Sigmoid colon (tissue), 6 donors: ENCODE measurements at regions not wholly inside any gene's neighbourhood (a gene's known extent, or its start where the extent isn't known, plus 50 kb on each side); places are given as distances from the start of the nearest gene placed in this dataset.
"Not testable (repeated sequence)": the region's sequence is repeated elsewhere in the genome, so short reads cannot be mapped to it uniquely, and the experiment has no call there.

Experiments used
- DNase-seq: peaks from one replicate; pipeline ENCODE4 v3.0.0-alpha.2; 2019
- H3K27ac ChIP-seq, 4 donors: fragments of 200-600 bp; sonication (generic); one replicate each; pipeline ENCODE4 v1.5.1; 2016 to 2019; ENCODE audit warnings: mild to moderate bottlenecking in 1 of 4
- H3K27me3 ChIP-seq, 3 donors: fragments of 200-600 bp; sonication (generic); one replicate each; pipeline ENCODE4 v1.5.1; 2019; ENCODE audit warnings: mild to moderate bottlenecking in 1 of 3
- H3K36me3 ChIP-seq, 4 donors: fragments of 200-600 bp; sonication (generic); one replicate each; pipeline ENCODE4 v1.5.1; 2016 to 2019
- H3K4me1 ChIP-seq, 4 donors: fragments of 200-600 bp; sonication (generic); one replicate each; pipeline ENCODE4 v1.5.1; 2017 to 2019
- H3K4me3 ChIP-seq, 4 donors: fragments of 200-600 bp; sonication (generic); one replicate each; pipeline ENCODE4 v1.5.1; 2017 to 2019; ENCODE audit warnings: mild to moderate bottlenecking in 2 of 4, moderate library complexity in 1 of 4
- H3K9me3 ChIP-seq, 4 donors: fragments of 200-600 bp in 3 of 4; sonication (generic) in 3 of 4; one replicate each; pipeline versions ENCODE4 v1.5.1 to v1.6.1; 2013 to 2019
- EP300 ChIP-seq, 4 donors: sonication (generic); formaldehyde crosslinking; IDR thresholded peaks; one replicate each; pipeline ENCODE4 v1.6.1; 2017; ENCODE audit warnings: antibody characterized with exemption in 4 of 4
- POLR2A ChIP-seq, 2 donors: fragments of 450-650 bp; IDR thresholded peaks; one replicate each; pipeline ENCODE4 v1.6.1; 2016; ENCODE audit warnings: antibody characterized with exemption in 2 of 2, mild to moderate bottlenecking in 2 of 2, moderate library complexity in 2 of 2
- POLR2AphosphoS5 ChIP-seq, 4 donors: sonication (generic); formaldehyde crosslinking; IDR thresholded peaks; one replicate each; pipeline ENCODE4 v1.6.1; 2017; ENCODE audit warnings: antibody characterized with exemption in 4 of 4
- WGBS, 2 donors: extraction: QIAGEN DNeasy Blood & Tissue Kit; methylation state at CpG; one replicate each; pipeline ENCODE4 v1.1.7; 2013; 5-methylcytosine and 5-hydroxymethylcytosine counted together
- intact Hi-C: fragments of 100-400 bp; cut with DNase I; formaldehyde crosslinking; loops from one replicate; pipeline ENCODE4 v1.15.1; 2023
- TF ChIP-seq, protein P1 (sequence below), 4 experiments: fragments of 450-650 bp in 3 of 4; fragments of 200-600 bp in 1 of 4; IDR thresholded peaks; one replicate each; pipeline ENCODE4 v1.5.1; 2016 to 2019; ENCODE audit warnings: antibody characterized with exemption in 4 of 4, mild to moderate bottlenecking in 3 of 4, moderate library complexity in 2 of 4
- donor health status: healthy with polysubstance abuse.
- donor health status: healthy.

DNA sequence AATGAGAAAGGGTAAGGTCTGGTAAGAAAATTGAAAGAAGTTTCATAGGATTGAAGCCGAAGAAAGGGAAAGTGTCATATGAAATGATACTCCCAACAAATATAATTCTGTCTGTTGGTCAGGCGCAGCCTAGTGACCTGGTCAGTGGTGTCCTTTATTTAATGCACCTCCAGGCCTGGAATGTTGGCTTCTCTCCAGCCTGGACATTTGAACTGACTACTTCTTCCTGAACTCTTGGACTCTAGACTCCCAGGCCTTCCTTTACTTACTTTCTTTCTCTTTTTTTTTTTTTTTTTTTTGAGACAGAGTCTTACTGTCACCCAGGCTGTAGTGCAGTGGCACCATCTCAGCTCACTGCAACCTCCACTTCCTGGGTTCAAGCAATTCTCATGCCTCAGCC lies 1381.5 kb upstream of the WWC1 start:
- WGBS, 2 donors, result 91 to 98% methylated on average over 2 of the region's 2 CpGs
- TF ChIP-seq POLR2AphosphoS5 (IDR thresholded peaks at IDR 0.05), result no peak
- TF ChIP-seq POLR2A (IDR thresholded peaks at IDR 0.05), result no peak
- TF ChIP-seq, protein P1, sequence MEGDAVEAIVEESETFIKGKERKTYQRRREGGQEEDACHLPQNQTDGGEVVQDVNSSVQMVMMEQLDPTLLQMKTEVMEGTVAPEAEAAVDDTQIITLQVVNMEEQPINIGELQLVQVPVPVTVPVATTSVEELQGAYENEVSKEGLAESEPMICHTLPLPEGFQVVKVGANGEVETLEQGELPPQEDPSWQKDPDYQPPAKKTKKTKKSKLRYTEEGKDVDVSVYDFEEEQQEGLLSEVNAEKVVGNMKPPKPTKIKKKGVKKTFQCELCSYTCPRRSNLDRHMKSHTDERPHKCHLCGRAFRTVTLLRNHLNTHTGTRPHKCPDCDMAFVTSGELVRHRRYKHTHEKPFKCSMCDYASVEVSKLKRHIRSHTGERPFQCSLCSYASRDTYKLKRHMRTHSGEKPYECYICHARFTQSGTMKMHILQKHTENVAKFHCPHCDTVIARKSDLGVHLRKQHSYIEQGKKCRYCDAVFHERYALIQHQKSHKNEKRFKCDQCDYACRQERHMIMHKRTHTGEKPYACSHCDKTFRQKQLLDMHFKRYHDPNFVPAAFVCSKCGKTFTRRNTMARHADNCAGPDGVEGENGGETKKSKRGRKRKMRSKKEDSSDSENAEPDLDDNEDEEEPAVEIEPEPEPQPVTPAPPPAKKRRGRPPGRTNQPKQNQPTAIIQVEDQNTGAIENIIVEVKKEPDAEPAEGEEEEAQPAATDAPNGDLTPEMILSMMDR (IDR thresholded peaks at IDR 0.05), result no peak
- TF ChIP-seq EP300 (IDR thresholded peaks at IDR 0.05), result no peak
- intact Hi-C loops, result no loop called here

DNA sequence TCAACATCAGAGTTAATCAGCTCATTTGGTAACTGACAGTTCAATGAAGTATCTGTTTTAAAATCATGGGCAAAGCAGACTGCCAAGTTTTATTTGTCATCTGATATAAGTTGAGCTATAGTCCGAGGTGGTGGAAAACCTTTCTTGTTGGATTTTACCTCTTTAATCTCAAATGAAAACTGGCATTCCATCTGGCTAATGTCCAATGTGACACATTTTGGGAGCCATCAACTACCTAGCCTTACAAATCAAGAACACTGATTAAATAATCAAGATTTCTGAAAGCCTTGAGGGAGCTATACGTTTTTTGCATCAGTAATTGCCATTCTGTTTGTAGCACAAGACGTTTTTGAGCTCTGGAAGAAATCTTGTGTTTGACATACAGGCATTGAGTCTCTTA lies 1380.5 kb upstream of the WWC1 start:
- H3K4me1 ChIP-seq, result peaks cover 0 to 11% (median 3%) of the 10 kb centered on the region in 4 donors
- WGBS, 2 donors, result 47 to 71% methylated on average over 3 of the region's 3 CpGs
- intact Hi-C loops, result no loop called here

More for the DNA sequence above, 1381.5 kb upstream of the WWC1 start:
- H3K27ac ChIP-seq, result no peak overlapping the region
- H3K9me3 ChIP-seq, result no peaks in the 10 kb centered on the region
- no peaks in the 10 kb centered on the region for H3K27me3 ChIP-seq
- H3K4me3 ChIP-seq, result no peak overlapping the region
- no peaks in the 10 kb centered on the region for H3K36me3 ChIP-seq
- H3K4me1 ChIP-seq, result peaks cover 0 to 11% (median 0%) of the 10 kb centered on the region in 4 donors
- DNase-seq, result no peak

DNA sequence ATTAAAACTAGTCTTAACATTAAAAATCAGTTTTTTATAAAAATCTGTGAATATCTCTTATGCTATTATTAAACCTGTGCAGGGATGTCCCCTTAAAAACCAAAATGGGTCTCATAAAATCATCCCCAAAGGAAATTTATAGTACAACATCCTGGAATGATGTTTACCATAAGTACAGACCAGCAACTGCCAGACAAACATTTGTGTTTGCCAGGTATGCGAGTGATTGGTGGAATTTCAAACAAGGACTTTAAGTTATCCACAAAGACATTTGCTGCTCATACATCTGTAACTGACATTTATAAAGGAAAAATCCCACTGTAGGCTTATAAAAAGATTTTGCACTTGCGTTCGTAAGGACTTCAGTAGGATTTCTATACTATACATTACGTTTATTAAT lies 1375.4 kb upstream of the WWC1 start:
- no peaks in the 10 kb centered on the region for H3K9me3 ChIP-seq
- intact Hi-C loops, result no loop called here
- H3K27ac ChIP-seq, result no peak overlapping the region
- no peak for DNase-seq
- H3K4me3 ChIP-seq, result no peak overlapping the region
- 81 to 83% methylated on average over 4 of the region's 4 CpGs for WGBS, 2 donors
- peaks cover 0 to 10% (median 0%) of the 10 kb centered on the region in 4 donors for H3K4me1 ChIP-seq
- TF ChIP-seq POLR2A (IDR thresholded peaks at IDR 0.05), result no peak
- no peaks in the 10 kb centered on the region for H3K27me3 ChIP-seq
- H3K36me3 ChIP-seq, result no peaks in the 10 kb centered on the region

More for the DNA sequence above, 1380.5 kb upstream of the WWC1 start:
- Histone ChIP-seq H3K27me3 (no peaks in the 10 kb centered on the region), H3K36me3 (no peaks in the 10 kb centered on the region), H3K27ac (no peak overlapping the region), H3K4me3 (no peak overlapping the region), H3K9me3 (no peaks in the 10 kb centered on the region)
- TF ChIP-seq, protein P1 (IDR thresholded peaks at IDR 0.05), result no peak
- no peak for TF ChIP-seq POLR2A (IDR thresholded peaks at IDR 0.05)
- no peak for DNase-seq

DNA sequence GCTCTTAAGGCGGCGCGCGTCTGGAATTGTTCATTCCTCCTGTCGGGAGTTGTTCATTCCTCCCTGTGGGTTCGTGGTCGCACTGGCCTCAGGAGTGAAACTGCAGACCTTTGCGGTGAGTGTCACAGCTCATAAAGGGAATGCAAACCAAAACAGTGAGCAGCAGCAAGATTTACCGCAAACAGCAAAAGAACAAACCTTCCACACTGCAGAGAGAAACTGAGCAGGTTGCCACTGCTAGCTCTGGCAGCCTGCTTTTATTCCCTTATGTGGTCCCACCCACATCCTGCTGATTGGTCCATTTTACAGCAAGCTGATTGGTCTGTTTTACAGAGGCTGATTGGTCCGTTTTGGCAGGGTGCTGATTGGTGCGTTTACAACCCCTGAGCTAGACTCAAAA lies 1365.3 kb upstream of the WWC1 start:
- no peaks in the 10 kb centered on the region for H3K4me1 ChIP-seq
- H3K9me3 ChIP-seq, result peaks cover 0 to 3% (median 0%) of the 10 kb centered on the region in 4 donors
- WGBS, 2 donors, result 93 to 94% methylated on average over 11 of the region's 11 CpGs
- intact Hi-C loops, result no loop called here
- H3K27me3 ChIP-seq, result no peaks in the 10 kb centered on the region
- H3K27ac ChIP-seq, result no peak overlapping the region
- H3K4me3 ChIP-seq, result no peak overlapping the region
- TF ChIP-seq, protein P1 (IDR thresholded peaks at IDR 0.05), result no peak
- TF ChIP-seq POLR2AphosphoS5 (IDR thresholded peaks at IDR 0.05) (no peak), EP300 (IDR thresholded peaks at IDR 0.05) (no peak), POLR2A (IDR thresholded peaks at IDR 0.05) (no peak)
- H3K36me3 ChIP-seq, result no peaks in the 10 kb centered on the region
- no peak for DNase-seq

DNA sequence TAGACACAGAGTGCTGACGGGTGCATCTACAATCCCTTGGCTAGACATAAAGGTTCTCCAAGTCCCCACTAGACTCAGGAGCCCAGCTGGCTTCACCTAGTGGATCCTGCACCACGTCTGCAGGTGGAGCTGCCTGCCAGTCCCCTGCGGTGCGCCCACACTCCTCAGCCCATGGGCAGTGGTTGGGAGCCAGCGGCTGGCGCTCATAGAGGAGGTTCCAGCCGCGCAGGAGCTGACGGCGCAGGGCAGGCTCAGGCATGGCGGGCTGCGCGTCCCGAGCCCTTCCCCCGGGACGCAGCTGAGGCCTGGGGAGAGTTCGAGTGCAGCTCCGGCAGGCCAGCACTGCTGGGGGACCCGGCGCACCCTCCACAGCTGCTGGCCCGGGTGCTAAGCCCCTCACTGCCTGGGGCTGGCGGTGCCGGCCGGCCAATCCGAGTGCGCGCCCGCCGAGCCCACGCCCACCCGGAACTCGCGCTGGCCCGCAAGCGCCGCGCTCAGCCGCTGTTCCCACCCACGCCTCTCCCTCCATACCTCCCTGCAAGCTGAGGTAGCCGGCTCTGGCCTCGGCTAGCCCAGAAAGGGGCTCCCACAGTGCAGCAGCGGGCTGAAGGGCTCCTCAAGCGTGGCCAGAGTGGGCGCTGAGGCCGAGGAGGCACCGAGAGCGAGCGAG lies 1364.5 kb upstream of the WWC1 start:
- WGBS, 2 donors, result 95 to 96% methylated on average over 48 of the region's 48 CpGs

DNA sequence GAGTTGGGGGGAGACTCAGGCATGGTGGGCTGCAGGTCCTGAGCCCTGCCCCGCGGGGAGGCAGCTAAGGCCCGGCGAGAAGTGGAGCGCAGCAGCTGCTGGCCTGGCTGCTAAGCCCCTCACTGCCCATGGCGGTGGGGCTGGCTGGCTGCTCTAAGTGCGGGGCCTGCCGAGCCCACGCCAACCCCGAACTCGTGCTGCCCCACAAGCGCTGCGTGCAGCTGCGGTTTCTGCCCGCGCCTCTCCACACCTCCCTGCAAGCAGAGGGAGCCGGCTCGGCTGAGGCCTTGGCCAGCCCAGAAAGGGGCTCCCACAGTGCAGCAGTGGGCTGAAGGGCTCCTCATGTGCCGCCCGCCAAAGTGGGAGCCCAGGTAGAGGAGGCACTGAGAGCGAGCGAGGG lies 1355.1 kb upstream of the WWC1 start:
- 97% methylated on average over 22 of the region's 22 CpGs for WGBS, 2 donors
- H3K27ac ChIP-seq, result no peak overlapping the region
- no peaks in the 10 kb centered on the region for H3K36me3 ChIP-seq
- no peaks in the 10 kb centered on the region for H3K9me3 ChIP-seq
- DNase-seq, result no peak
- intact Hi-C loops, result no loop called here
- H3K4me3 ChIP-seq, result no peak overlapping the region
- no peaks in the 10 kb centered on the region for H3K27me3 ChIP-seq
- TF ChIP-seq POLR2AphosphoS5 (IDR thresholded peaks at IDR 0.05), result no peak
- H3K4me1 ChIP-seq, result peaks cover 0 to 11% (median 7%) of the 10 kb centered on the region in 4 donors

More for the DNA sequence above, 1364.5 kb upstream of the WWC1 start:
- H3K4me3 ChIP-seq, H3K27ac ChIP-seq, H3K27me3 ChIP-seq, H3K4me1 ChIP-seq, H3K9me3 ChIP-seq, intact Hi-C loops, DNase-seq, H3K36me3 ChIP-seq: not testable (repeated sequence)
